ENCODE measurements at regions not wholly inside any gene's neighbourhood (a gene's known extent, or its start where the extent isn't known, plus 50 kb on each side); places are given as distances from the start of the nearest gene placed in this dataset.

GRCh38 chr1:72631449-72631848 is 349.1 kb upstream of the NEGR1 start:
- no peak for TF ChIP-seq CTCF (IDR thresholded peaks at IDR 0.05)
- no peak for TF ChIP-seq ZFX (IDR thresholded peaks at IDR 0.05; ENCODE audit: borderline replicate concordance)

All from 22Rv1 (cell line).